Fibroblast of lung (primary cell): ENCODE measurements at regions not wholly inside any gene's neighbourhood (a gene's known extent, or its start where the extent isn't known, plus 50 kb on each side); places are given as distances from the start of the nearest gene placed in this dataset.
A peak's percentile ranks its signal among the peaks of the same experiment; 100 is the strongest.

ENCODE experiments used
- DNase-seq, 2 donors: peaks; one replicate each; pipeline versions ENCODE4 v3.0.0 to v3.0.0-alpha.2; 2010; ENCODE audit warnings: low read depth in 2 of 2
- H2AFZ ChIP-seq: 2 replicates; pipeline ENCODE4 v1.5.1; 2012; ENCODE audit warnings: low read length, control low read depth, inconsistent platforms
- H3K27ac ChIP-seq: 2 replicates; pipeline ENCODE4 v1.5.1; 2011; ENCODE audit warnings: low read length, control low read depth; ENCODE audit not compliant: insufficient read depth
- H3K27me3 ChIP-seq: 2 replicates; pipeline ENCODE4 v1.5.1; 2011; ENCODE audit warnings: mild to moderate bottlenecking, low read length; ENCODE audit not compliant: control insufficient read depth, insufficient read depth
- H3K36me3 ChIP-seq: 2 replicates; pipeline ENCODE4 v1.5.1; 2011; ENCODE audit warnings: low read length; ENCODE audit not compliant: control insufficient read depth, insufficient read depth
- H3K4me1 ChIP-seq: 2 replicates; pipeline ENCODE4 v1.5.1; 2011; ENCODE audit warnings: low read length; ENCODE audit not compliant: control insufficient read depth, insufficient read depth; ENCODE audit errors: extremely low read depth
- H3K4me2 ChIP-seq: 2 replicates; pipeline ENCODE4 v1.5.1; 2011; ENCODE audit warnings: low read length, control low read depth; ENCODE audit not compliant: insufficient read depth; ENCODE audit errors: extremely low read depth
- H3K4me3 ChIP-seq, 4 experiments: fragments of 200-600 bp in 1 of 4; sonication (generic) in 1 of 4; replicated peaks in 1 of 4; 2 replicates each; pipeline ENCODE4 v1.5.1; 2011 to 2016; ENCODE audit warnings: low read length in 4 of 4, low read depth in 3 of 4, mild to moderate bottlenecking in 3 of 4, control low read depth in 2 of 4, inconsistent platforms in 1 of 4, mixed read lengths in 1 of 4; ENCODE audit not compliant: insufficient read depth in 1 of 4; ENCODE audit errors: control extremely low read depth in 1 of 4
- H3K79me2 ChIP-seq: 2 replicates; pipeline ENCODE4 v1.5.1; 2012; ENCODE audit warnings: mild to moderate bottlenecking, low read length, inconsistent platforms; ENCODE audit not compliant: control insufficient read depth, insufficient read depth
- H3K9ac ChIP-seq: 2 replicates; pipeline ENCODE4 v1.5.1; 2011; ENCODE audit warnings: mild to moderate bottlenecking, low read length, control low read depth; ENCODE audit not compliant: insufficient read depth
- H3K9me3 ChIP-seq: 2 replicates; pipeline ENCODE4 v1.5.1; 2012; ENCODE audit warnings: low read depth, low read length; ENCODE audit not compliant: control insufficient read depth, insufficient read depth
- H4K20me1 ChIP-seq: 2 replicates; pipeline ENCODE4 v1.5.1; 2011; ENCODE audit warnings: low read length; ENCODE audit not compliant: control insufficient read depth, insufficient read depth; ENCODE audit errors: extremely low read depth
- EZH2 ChIP-seq: IDR thresholded peaks from 2 replicates; pipeline ENCODE4 v1.5.1; 2012; ENCODE audit warnings: low read length, control low read depth, mild to moderate bottlenecking; ENCODE audit errors: missing control alignments
- TF ChIP-seq, protein P1 (sequence below), 2 donors: IDR thresholded peaks in 1 of 2; conservative IDR thresholded peaks in 1 of 2; 1 replicate in 1 of 2; 2 replicates in 1 of 2; pipeline ENCODE4 v1.5.1; 2011 to 2012; ENCODE audit warnings: low read length in 2 of 2, control low read depth in 1 of 2, inconsistent platforms in 1 of 2, low read depth in 1 of 2, mild to moderate bottlenecking in 1 of 2

DNA sequence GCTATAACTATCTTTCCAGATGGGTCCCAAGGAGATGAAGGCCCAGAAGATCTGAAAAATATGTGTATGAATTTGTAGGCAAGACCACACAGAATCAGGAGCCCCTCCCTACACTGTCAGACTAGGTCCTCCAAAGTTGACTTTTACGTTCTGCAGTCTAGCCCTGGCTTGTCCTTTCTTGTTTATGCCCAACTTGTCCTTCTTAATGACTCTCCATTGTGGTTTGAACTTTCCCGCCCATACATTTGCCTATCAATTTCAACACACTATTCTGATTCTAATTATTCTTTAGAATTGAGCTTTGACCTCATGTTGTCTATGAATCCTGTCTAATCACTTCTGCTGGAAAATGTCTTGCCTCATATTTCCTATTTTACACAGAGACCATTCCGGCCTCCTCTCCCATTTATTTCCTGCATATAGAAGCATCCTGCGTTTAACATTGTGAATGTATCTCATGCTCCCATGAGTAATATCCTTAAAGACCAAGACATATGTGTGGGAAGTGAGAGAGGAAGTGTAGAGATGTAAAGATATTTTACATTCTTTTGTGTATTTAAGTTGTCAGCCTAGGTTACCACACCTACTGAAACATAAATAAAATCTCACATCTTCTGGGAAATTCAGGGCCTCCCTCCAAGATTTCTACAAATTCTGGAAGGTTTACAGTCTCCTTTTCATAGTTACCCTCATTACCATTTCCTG, 348.3 kb downstream of the BCKDHB start:
- H3K79me2 ChIP-seq, result no peaks in the 10 kb centered on the region
- H2AFZ ChIP-seq, result no peak overlapping the region
- no peak overlapping the region for H3K9ac ChIP-seq
- no peak overlapping the region for H3K4me3 ChIP-seq
- H3K4me1 ChIP-seq, result peaks cover 24% of the 10 kb centered on the region
- no peak overlapping the region for H3K27ac ChIP-seq
- H3K36me3 ChIP-seq, result no peaks in the 10 kb centered on the region
- H4K20me1 ChIP-seq, result no peaks in the 10 kb centered on the region
- no peaks in the 10 kb centered on the region for H3K27me3 ChIP-seq
- DNase-seq, result peak; percentile 18 to 57
- TF ChIP-seq, protein P1, sequence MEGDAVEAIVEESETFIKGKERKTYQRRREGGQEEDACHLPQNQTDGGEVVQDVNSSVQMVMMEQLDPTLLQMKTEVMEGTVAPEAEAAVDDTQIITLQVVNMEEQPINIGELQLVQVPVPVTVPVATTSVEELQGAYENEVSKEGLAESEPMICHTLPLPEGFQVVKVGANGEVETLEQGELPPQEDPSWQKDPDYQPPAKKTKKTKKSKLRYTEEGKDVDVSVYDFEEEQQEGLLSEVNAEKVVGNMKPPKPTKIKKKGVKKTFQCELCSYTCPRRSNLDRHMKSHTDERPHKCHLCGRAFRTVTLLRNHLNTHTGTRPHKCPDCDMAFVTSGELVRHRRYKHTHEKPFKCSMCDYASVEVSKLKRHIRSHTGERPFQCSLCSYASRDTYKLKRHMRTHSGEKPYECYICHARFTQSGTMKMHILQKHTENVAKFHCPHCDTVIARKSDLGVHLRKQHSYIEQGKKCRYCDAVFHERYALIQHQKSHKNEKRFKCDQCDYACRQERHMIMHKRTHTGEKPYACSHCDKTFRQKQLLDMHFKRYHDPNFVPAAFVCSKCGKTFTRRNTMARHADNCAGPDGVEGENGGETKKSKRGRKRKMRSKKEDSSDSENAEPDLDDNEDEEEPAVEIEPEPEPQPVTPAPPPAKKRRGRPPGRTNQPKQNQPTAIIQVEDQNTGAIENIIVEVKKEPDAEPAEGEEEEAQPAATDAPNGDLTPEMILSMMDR (conservative IDR thresholded peaks at IDR 0.05 in 1 of 2, IDR thresholded peaks at IDR 0.05 in 1 of 2; ENCODE audit: low read depth in 1 of 2, low read length in 2 of 2), result no peak
- no peak for TF ChIP-seq EZH2
- no peaks in the 10 kb centered on the region for H3K9me3 ChIP-seq
- no peak overlapping the region for H3K4me2 ChIP-seq

DNA sequence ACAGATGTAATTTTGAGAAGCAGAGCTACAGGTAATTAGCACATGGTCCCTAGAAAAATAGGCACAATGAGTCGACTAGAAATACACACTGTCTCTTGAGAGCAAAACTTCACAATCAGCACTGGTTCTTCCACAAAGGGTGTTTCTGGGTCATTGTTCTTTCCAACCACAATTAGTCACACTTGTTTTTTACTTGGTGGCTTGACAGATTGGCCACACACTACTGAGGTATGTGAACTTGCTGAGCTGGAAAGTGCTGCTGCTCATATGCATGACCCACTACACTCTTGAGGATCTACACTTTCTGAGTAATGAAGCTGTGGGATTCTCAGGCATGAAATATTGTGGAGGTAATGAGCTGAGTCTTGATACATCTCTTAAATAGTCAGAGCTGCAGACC, 347.7 kb downstream of the BCKDHB start:
- H3K27me3 ChIP-seq, result no peaks in the 10 kb centered on the region
- peak; percentile 79 to 100 for DNase-seq
- no peak overlapping the region for H3K4me3 ChIP-seq
- H3K9ac ChIP-seq, result no peak overlapping the region
- no peak overlapping the region for H3K27ac ChIP-seq
- TF ChIP-seq, protein P1 (conservative IDR thresholded peaks at IDR 0.05 in 1 of 2, IDR thresholded peaks at IDR 0.05 in 1 of 2; ENCODE audit: low read depth in 1 of 2, low read length in 2 of 2), result no peak
- TF ChIP-seq EZH2, result no peak
- H3K36me3 ChIP-seq, result no peaks in the 10 kb centered on the region
- H3K79me2 ChIP-seq, result no peaks in the 10 kb centered on the region
- H4K20me1 ChIP-seq, result no peaks in the 10 kb centered on the region
- peaks cover 24% of the 10 kb centered on the region for H3K4me1 ChIP-seq
- no peak overlapping the region for H2AFZ ChIP-seq
- no peaks in the 10 kb centered on the region for H3K9me3 ChIP-seq
- no peak overlapping the region for H3K4me2 ChIP-seq

DNA sequence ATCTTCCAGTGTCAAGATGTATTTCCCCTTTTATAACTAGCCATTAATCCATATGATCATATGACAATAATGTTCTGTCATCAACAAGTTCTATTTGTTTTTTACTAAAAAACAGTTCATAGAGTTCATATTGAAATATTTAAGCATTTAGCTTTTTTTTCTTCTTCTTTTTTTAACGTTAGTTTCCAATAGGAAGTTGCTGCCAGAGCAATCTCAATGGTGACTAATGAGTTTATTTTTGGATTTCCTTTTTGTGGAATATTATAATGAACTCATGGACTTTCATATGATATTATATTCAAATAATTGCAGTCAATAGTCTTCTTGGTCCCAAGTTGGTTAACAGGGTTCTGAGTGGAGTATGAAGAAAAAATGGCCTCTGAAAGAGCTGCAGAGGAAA, 343.3 kb downstream of the BCKDHB start:
- TF ChIP-seq, protein P1 (conservative IDR thresholded peaks at IDR 0.05 in 1 of 2, IDR thresholded peaks at IDR 0.05 in 1 of 2; ENCODE audit: low read depth in 1 of 2, low read length in 2 of 2), result no peak
- TF ChIP-seq EZH2, result no peak
- no peak for DNase-seq
- Histone ChIP-seq H3K9ac (no peak overlapping the region), H3K4me2 (no peak overlapping the region), H3K27ac (no peak overlapping the region), H3K4me3 (no peak overlapping the region), H3K79me2 (no peaks in the 10 kb centered on the region), H3K27me3 (no peaks in the 10 kb centered on the region), H3K9me3 (no peaks in the 10 kb centered on the region), H3K36me3 (no peaks in the 10 kb centered on the region), H4K20me1 (no peaks in the 10 kb centered on the region), H2AFZ (no peak overlapping the region), H3K4me1 (peaks cover 6% of the 10 kb centered on the region)
